GM20431 (cell line): ENCODE measurements at regions not wholly inside any gene's neighbourhood (a gene's known extent, or its start where the extent isn't known, plus 50 kb on each side); places are given as distances from the start of the nearest gene placed in this dataset.

ENCODE experiments used
- in situ Hi-C: fragments of 300-500 bp; cut with MseI, MboI; formaldehyde crosslinking; loops from one replicate; pipeline ENCODE4 v1.15.0; 2020; ENCODE audit warnings: low sequenced_read_pairs; ENCODE audit not compliant: unreplicated experiment

- in situ Hi-C loops, result no loop called here
These were observed 109.8 kb downstream of the RAB11FIP2 start for GRCh38 chr10:117936976-117937375.

DNA sequence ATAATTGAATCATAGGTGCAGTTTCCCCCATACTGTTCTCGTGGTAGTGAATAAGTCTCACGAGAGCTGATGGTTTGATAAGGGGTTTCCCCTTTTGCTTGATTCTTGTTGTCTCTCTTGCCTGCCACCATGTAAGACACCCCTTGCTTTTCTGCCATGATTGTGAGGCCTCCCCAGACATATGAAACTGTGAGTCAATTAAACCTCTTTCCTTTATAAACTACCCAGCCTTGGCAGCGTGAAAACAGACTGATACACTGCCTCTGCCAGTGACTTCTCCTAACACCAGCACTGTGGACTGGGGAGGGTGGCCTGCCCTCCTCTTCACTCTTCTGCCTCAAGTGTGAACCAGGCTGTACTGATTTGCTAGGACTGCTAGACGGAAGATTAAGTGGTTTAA, 108.6 kb downstream of the RAB11FIP2 start:
- in situ Hi-C loops, result no loop called here

DNA sequence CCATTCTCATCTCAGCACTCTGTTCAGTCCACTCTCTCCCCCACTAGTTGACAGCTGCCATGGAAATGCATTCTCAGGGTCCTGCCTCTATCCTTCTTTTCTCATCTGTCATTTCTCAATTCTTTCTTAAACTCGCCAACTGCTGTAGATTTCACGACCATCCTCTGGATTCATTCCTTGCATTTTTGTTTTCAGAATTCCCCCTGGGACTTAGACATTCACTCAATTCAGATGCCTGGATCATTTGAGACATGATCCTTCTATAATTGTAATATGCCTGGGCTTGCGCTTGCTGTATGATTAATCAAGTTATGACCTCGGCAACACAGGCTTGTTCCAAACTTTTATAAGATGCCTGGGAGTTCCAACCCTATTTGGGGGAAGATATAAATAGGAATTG, 104.5 kb downstream of the RAB11FIP2 start:
- in situ Hi-C loops, result no loop called here

- in situ Hi-C loops, result no loop called here
These were observed 101.9 kb downstream of the RAB11FIP2 start for GRCh38 chr10:117944676-117945447.

- in situ Hi-C loops, result no loop called here
These were observed 101.1 kb downstream of the RAB11FIP2 start for GRCh38 chr10:117945651-117946050.

- in situ Hi-C loops, result no loop called here
These were observed 100.1 kb downstream of the RAB11FIP2 start for GRCh38 chr10:117946525-117947070.

GRCh38 chr10:117948493-117948892, 98.2 kb downstream of the RAB11FIP2 start:
- in situ Hi-C loops, result no loop called here

DNA sequence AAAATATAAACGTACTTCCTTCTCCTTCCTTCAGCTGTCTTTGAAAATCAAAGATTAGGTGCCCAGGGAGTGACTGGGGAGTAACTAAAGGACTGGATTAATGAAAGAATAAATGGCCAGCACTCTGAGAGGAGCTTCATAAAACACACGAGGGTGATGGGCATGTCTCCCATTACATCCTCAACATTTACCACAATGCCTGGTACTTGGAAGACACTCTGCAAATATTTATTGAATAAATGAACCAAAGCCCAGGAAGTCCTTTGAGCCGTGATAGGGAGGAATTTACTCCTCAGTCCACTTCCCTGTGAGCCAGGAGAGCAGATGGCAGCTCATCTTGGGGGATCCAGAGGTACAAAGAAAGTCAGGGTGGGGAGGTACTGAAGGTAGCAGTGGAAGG, 96.3 kb downstream of the RAB11FIP2 start:
- in situ Hi-C loops, result no loop called here
